Activated naive CD8-positive, alpha-beta T cell (primary cell): ENCODE measurements at regions not wholly inside any gene's neighbourhood (a gene's known extent, or its start where the extent isn't known, plus 50 kb on each side); places are given as distances from the start of the nearest gene placed in this dataset.

ENCODE experiments used
- H3K27ac Mint-ChIP-seq: one replicate; pipeline ENCODE4 v1.8.0; 2021; ENCODE audit warnings: mixed read lengths
- H3K27me3 Mint-ChIP-seq: one replicate; pipeline ENCODE4 v1.8.0; 2021; ENCODE audit warnings: mixed read lengths
- H3K36me3 Mint-ChIP-seq: one replicate; pipeline ENCODE4 v1.8.0; 2021; ENCODE audit warnings: mixed read lengths
- H3K4me1 Mint-ChIP-seq: one replicate; pipeline ENCODE4 v1.8.0; 2021; ENCODE audit warnings: low read depth, mixed read lengths
- H3K4me3 Mint-ChIP-seq: one replicate; pipeline ENCODE4 v1.8.0; 2021; ENCODE audit warnings: mild to moderate bottlenecking, mixed read lengths
- H3K9me3 Mint-ChIP-seq: one replicate; pipeline ENCODE4 v1.8.0; 2021; ENCODE audit warnings: low read depth, mixed read lengths

DNA sequence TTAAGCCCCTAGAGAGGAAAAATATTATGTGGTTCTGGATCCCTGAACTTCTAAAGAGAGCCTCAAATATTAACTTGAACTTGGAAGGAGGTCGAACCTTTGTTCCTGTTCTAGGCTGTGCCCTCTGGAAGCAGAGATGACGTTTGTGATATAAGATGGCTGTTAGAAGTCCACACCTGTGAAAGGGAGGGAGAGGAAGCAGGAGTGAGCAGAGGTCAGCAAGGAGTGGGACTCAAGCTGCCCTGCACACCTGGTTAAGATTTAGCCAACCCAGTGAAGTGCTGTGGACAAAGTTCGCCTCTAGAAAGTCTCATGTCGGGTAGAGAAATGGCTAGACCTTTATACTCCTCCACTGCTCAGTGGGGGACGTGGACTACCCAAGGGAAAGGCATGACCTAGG is 566.2 kb downstream of the MID1IP1 start:
- H3K9me3 Mint-ChIP-seq, result no peaks in the 10 kb centered on the region
- H3K27ac Mint-ChIP-seq, result no peak overlapping the region
- no peaks in the 10 kb centered on the region for H3K27me3 Mint-ChIP-seq

DNA sequence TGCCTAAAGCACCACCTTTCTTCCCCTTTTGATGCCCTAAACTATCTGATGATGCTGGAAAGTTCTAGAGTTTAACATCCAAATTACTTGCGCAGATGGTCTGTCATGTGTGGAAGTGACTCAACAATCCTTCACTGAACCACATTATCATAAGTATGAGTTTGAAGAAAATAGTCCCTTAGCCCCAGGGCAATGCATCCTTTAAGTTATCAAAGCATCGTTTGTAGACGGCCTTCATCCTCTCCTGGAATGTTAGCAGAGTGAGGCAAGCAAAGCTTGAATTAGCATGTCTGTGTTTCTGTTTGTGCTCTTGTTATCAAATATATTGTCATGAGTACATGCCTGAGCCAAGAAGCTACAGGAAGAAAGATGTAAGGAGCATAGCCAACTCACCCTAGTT is 570.9 kb downstream of the MID1IP1 start:
- H3K36me3 Mint-ChIP-seq, result no peaks in the 10 kb centered on the region
- H3K27ac Mint-ChIP-seq, result no peak overlapping the region
- no peak overlapping the region for H3K4me3 Mint-ChIP-seq
- H3K27me3 Mint-ChIP-seq, result no peaks in the 10 kb centered on the region
- no peaks in the 10 kb centered on the region for H3K9me3 Mint-ChIP-seq
- H3K4me1 Mint-ChIP-seq, result no peaks in the 10 kb centered on the region

More for the DNA sequence above, 566.2 kb downstream of the MID1IP1 start:
- Mint-ChIP-seq H3K4me3 (no peak overlapping the region), H3K36me3 (no peaks in the 10 kb centered on the region), H3K4me1 (peaks cover 7% of the 10 kb centered on the region)

DNA sequence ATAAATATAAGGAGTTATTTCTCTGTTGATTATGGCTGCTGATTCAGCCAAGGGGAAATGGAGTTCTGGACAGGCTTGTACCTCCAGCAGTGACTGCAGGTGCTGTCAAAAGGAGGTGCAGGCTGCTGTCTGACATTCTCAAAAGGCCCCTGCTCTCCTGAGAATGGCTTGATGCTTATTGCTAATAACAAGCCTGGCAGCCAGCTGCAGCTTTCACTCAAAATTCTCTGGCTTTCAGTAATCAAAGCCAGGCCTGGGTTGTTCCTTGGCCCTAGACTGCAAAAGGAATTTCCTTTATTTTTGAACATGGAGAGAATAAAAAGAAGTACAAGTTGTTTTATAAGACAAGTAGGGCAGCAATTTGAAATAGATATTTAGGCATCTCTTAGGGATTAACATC is 575.9 kb downstream of the MID1IP1 start:
- no peaks in the 10 kb centered on the region for H3K9me3 Mint-ChIP-seq
- H3K27me3 Mint-ChIP-seq, result no peaks in the 10 kb centered on the region
- H3K36me3 Mint-ChIP-seq, result no peaks in the 10 kb centered on the region
- no peak overlapping the region for H3K27ac Mint-ChIP-seq
- H3K4me3 Mint-ChIP-seq, result no peak overlapping the region
- H3K4me1 Mint-ChIP-seq, result no peaks in the 10 kb centered on the region

DNA sequence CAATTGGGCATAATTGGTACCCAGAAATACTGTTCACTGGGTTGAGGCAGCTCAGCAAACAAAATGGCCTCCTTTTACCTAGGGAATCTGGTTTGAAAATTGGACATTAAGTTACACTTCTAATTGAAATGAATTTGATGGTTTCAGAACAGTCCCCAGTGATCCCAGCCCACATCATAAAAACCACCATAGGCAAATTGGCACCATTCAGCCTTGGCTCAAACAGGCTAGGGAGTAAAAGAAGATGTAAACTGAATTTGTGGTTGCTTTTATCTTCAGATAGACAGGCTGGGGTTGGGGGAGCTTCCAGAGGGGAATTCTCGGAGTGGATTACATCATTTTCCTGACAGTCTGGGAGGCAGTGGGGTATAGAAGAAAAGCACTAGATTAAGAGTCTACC is 576.5 kb downstream of the MID1IP1 start:
- no peaks in the 10 kb centered on the region for H3K27me3 Mint-ChIP-seq
- no peaks in the 10 kb centered on the region for H3K4me1 Mint-ChIP-seq
- H3K27ac Mint-ChIP-seq, result no peak overlapping the region
- H3K4me3 Mint-ChIP-seq, result no peak overlapping the region
- no peaks in the 10 kb centered on the region for H3K36me3 Mint-ChIP-seq
- H3K9me3 Mint-ChIP-seq, result no peaks in the 10 kb centered on the region

DNA sequence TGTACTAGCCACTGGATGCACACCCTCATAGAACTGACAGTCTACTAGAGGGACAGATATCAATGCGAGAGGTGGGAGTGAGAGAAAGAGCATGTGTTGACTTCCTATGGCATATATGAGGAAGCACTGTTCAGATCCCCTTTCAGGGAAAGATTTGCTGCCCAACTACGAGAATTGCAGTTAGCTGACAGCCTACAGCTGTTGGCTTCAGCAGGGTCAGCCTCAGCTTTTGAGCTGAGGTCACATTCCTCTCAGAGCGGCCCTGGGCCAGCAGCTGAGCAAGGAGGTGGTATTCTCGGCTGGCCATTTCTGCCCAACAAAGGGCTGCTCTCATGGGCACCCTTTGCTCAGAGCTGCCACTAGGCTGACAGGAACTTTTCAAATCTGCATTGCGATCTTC is 580.2 kb downstream of the MID1IP1 start:
- H3K36me3 Mint-ChIP-seq, result no peaks in the 10 kb centered on the region
- H3K27ac Mint-ChIP-seq, result no peak overlapping the region
- H3K4me3 Mint-ChIP-seq, result no peak overlapping the region
- H3K27me3 Mint-ChIP-seq, result no peaks in the 10 kb centered on the region
- no peaks in the 10 kb centered on the region for H3K9me3 Mint-ChIP-seq
- H3K4me1 Mint-ChIP-seq, result peaks cover 4% of the 10 kb centered on the region

DNA sequence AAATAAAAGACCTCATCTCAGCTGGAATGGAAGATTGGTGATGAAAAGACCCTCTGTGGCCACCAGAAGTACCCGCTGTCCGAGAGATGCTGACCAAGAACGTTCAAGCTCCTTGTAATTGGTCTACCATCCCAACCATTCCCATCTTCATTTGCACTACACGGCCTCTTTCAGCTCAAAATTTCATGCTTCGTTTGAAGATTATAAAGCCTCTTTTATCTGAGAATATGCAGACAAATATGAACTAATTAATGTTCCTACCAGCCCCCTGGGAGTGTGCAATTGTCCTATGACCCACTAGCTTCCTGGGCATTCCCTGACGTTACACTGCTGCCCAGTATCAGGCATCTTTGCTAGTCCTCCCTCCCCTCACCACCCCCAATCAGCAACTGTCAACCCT is 583.7 kb downstream of the MID1IP1 start:
- Mint-ChIP-seq H3K27ac (no peak overlapping the region), H3K4me1 (peaks cover 5% of the 10 kb centered on the region), H3K4me3 (no peak overlapping the region), H3K36me3 (no peaks in the 10 kb centered on the region), H3K9me3 (no peaks in the 10 kb centered on the region), H3K27me3 (no peaks in the 10 kb centered on the region)

DNA sequence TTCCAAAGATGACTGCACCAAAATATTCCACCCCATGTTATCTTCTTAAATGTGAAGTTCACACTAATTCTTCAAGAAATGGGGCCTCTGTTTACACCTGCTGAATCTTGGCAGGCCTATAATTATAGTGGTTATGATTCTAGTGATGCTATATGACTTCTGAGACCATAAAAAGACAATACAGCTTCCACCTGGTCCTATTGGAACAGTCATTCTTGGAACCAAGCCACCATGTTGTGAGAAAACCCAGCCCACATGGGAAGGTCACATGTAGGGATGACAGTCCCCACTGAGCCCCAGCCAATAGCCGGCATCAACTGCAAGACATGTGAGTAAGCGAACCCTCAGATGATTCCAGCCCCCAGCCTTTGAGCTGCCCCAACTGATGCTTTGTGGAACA is 587.5 kb downstream of the MID1IP1 start:
- Mint-ChIP-seq H3K4me3 (no peak overlapping the region), H3K27me3 (no peaks in the 10 kb centered on the region), H3K36me3 (no peaks in the 10 kb centered on the region), H3K27ac (no peak overlapping the region), H3K4me1 (peaks cover 13% of the 10 kb centered on the region), H3K9me3 (no peaks in the 10 kb centered on the region)

DNA sequence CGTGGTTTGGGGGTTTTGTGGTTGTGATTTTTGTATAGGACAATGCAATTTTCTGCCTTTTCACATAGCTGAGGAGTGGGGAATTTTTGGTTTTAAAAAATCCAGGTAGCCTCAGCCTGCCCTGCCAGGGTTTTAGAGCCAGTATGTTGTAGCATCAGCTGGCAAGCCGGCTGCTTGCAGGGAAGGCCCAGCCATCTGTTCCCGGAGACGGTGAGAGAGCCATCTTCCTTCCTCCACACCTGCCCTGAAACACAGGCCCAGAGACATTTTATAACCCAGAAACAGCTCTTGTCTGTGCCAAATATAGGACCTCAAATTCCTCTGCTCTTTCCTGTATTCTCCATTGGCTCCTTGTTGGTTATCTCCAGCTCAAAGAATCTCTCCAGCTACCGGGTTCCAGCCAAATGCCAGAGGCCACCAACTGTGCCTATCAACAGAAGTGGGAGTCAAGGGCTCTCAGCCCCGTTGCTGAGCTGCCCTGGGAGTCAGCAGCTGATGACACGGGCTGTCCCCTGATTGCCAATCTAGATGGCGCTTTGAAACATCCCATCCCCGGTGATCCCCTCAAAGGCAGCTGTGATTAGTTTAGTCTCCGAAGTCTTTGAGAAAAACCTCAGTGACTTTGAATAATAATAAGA is 595.2 kb downstream of the MID1IP1 start:
- H3K27me3 Mint-ChIP-seq, result no peaks in the 10 kb centered on the region
- no peaks in the 10 kb centered on the region for H3K36me3 Mint-ChIP-seq
- H3K9me3 Mint-ChIP-seq, result peaks cover 3% of the 10 kb centered on the region
- H3K4me3 Mint-ChIP-seq, result no peak overlapping the region
- H3K27ac Mint-ChIP-seq, result no peak overlapping the region
- peaks cover 14% of the 10 kb centered on the region for H3K4me1 Mint-ChIP-seq

DNA sequence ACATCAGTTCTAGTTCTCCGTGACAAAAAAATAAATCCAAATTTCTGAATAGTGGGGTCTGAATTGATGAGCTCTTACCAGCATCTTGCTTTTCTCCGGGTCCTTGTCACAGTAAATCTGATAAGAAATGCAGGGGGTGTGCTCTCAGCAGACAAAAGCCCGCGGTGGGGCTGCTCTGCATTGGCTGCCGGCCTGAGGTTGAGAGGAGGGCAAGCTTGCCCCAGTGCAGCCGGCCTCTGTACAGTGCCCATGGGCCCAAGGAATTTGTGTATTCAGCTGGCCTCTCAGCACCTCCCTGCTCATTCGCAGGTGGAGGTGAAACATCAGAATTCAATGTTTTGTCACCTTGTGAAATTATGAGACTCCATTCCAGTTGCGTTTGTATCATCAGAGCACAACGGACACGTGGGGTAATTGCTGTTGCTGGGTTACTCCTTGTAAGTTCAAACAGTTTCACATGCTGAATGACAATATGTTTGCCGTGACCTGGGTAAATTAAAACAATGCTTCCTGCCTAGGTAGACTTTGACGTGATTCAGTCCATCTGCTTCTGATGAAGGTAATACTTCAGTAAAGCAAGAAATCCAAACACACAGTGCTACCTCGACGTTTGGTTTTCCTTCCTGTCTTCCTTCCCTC is 596.4 kb downstream of the MID1IP1 start:
- Mint-ChIP-seq H3K9me3 (peaks cover 3% of the 10 kb centered on the region), H3K4me3 (no peak overlapping the region), H3K27ac (no peak overlapping the region), H3K36me3 (no peaks in the 10 kb centered on the region), H3K27me3 (no peaks in the 10 kb centered on the region), H3K4me1 (peaks cover 19% of the 10 kb centered on the region)

DNA sequence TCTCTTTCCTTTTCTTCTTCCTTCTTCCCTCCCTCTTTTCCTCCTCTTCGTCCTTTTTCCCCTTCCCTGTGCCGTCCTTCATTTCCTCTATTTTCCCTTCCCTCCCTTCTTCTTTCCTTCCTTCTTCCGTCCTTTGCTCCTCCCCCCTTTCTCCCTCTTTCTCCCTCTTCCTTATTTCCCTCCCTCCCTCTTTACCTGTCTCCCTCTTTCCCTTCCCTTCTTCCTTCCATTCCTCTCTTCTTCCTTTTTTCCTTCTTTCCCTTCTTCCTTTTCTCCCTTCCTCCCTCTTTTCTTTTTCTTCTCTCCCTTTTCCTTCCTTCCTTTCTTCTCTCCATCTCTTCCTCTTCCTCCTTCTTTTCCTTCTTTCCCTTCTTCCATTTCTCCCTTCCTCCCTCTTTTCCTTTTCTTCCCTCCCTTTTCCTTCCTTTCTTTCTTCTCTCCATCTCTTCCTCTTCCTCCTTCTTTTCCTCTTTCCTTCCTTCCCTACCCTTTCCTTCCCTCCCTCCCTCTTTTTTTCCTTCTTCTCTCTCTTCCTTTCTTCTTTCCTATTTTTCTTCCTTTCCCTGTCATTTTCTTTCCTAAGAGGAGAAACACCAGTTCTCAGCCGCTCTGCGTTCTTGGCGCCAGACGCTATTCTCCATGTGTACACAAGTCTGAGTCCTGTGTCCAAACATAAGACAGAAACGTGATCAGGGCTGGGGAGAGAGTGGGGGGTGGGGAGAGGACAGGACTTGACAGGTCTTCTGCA is 597.1 kb downstream of the MID1IP1 start:
- Mint-ChIP-seq H3K9me3 (peaks cover 3% of the 10 kb centered on the region), H3K4me3 (no peak overlapping the region), H3K27me3 (no peaks in the 10 kb centered on the region), H3K36me3 (no peaks in the 10 kb centered on the region), H3K27ac (no peak overlapping the region), H3K4me1 (peaks cover 14% of the 10 kb centered on the region)

DNA sequence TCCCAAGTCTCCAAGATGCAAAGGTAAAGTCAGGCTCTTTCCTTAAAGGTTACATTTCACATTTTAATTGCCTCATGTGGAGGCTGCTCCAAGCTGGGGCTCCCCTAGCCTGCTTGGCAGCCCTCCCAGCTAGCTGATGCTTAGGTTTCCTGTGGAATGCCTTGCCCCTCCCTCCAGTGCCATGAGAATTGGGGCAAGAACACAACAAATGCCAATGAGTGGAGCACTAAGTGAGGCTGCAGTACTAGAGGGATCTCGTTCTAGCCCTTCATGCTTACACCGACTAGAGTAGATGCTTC is 597.7 kb downstream of the MID1IP1 start:
- Mint-ChIP-seq H3K9me3 (peaks cover 3% of the 10 kb centered on the region), H3K4me3 (no peak overlapping the region), H3K27me3 (no peaks in the 10 kb centered on the region), H3K27ac (no peak overlapping the region), H3K36me3 (no peaks in the 10 kb centered on the region), H3K4me1 (peaks cover 10% of the 10 kb centered on the region)

DNA sequence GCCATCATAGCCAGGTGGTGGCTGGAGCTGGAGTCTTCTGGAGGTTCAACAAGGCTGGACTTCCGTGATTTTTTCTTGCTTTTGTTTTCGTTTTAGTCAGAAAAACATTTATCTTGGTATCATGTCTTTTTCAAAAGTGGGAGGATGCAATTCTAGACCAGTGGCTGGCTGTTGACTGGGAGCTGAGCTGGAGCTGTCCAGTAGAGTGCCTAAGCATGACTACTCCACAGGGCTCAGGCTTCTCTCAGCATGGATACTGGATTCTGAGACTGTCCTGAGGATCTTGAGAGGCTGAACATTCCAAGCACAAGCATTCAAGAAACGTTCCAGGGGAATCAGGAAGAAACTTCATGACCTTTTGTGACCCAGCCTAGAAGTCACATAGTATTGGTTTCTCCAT is 598.1 kb downstream of the MID1IP1 start:
- Mint-ChIP-seq H3K36me3 (no peaks in the 10 kb centered on the region), H3K4me1 (peaks cover 10% of the 10 kb centered on the region), H3K27me3 (no peaks in the 10 kb centered on the region), H3K4me3 (no peak overlapping the region), H3K27ac (no peak overlapping the region), H3K9me3 (peaks cover 3% of the 10 kb centered on the region)

DNA sequence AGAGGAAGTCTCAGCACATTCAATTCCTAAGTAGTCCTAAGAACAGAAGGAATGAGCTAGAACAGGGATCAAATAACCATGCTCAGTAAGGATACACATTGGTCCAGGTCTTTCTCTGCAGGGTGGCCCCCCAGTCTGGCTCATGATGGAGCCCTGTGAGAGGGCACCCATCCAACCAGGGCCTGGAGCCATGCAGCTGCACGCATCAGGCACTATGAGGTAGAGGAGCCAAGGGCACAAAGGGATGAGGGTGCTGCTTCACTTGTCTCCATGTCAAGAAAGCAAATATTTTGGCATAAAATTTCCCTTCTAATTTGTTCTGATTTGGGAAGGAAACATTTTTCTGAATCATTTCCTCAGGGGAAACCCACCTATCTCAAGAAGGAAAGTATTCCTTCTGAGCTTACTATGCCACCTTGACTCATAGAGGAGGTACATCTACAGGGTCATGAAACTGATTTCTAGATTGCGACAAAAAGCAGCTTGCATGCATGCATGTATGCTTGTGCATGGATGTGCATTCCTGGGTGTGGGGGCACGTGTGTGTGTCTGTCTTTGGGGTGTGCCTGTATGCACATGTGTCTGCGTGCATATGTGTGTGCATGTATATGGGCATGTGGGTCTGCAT is 600.3 kb downstream of the MID1IP1 start:
- Mint-ChIP-seq H3K4me1 (peaks cover 10% of the 10 kb centered on the region), H3K36me3 (no peaks in the 10 kb centered on the region), H3K27me3 (no peaks in the 10 kb centered on the region), H3K9me3 (peaks cover 3% of the 10 kb centered on the region), H3K4me3 (no peak overlapping the region), H3K27ac (no peak overlapping the region)

DNA sequence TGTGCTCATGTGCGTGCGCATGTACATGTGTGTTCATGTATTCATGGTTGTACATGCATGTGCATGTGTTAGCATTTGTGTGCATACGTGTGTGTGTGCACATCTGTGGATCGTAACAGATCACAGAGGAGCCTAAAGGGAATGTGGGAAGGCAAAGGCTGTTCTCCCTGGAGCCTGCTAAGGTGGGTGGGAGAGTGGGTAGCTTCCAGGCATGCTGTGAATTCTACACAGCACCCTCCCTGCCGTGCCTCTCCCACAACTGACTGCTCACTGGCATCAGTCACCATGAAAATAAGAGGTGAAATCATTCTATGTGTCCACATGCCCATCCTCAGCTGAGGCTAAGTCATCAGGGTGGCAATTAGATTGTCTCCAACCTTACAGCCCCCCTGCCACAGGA is 600.9 kb downstream of the MID1IP1 start:
- Mint-ChIP-seq H3K4me1 (peaks cover 10% of the 10 kb centered on the region), H3K27me3 (no peaks in the 10 kb centered on the region), H3K27ac (no peak overlapping the region), H3K4me3 (no peak overlapping the region), H3K9me3 (peaks cover 3% of the 10 kb centered on the region), H3K36me3 (no peaks in the 10 kb centered on the region)

DNA sequence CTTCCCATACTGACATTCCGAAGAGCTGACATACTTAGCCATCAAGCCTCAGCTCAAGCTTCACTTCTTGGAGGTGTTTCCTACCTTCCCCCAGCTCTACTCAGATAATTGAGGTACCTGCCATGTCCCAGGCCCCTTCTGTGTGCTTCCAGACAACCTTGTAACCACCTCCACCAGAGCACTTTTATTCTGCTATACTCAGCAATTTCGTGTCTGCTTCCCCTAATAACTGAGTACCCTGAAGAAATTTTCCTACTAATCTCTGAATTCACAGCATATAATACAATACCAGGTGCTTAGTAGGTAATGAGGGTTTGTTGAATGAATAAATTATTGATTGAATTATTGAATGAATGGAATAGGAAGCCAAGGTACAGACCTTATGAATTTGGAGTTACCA is 605.5 kb downstream of the MID1IP1 start:
- H3K27me3 Mint-ChIP-seq, result no peaks in the 10 kb centered on the region
- no peak overlapping the region for H3K4me3 Mint-ChIP-seq
- H3K27ac Mint-ChIP-seq, result no peak overlapping the region
- peaks cover 10% of the 10 kb centered on the region for H3K4me1 Mint-ChIP-seq
- no peaks in the 10 kb centered on the region for H3K9me3 Mint-ChIP-seq
- H3K36me3 Mint-ChIP-seq, result no peaks in the 10 kb centered on the region
